Dermis blood vessel endothelial cell (primary cell): ENCODE measurements at regions not wholly inside any gene's neighbourhood (a gene's known extent, or its start where the extent isn't known, plus 50 kb on each side); places are given as distances from the start of the nearest gene placed in this dataset.

Experiments used
- DNase-seq: peaks from one replicate; pipeline ENCODE4 v3.0.0; 2010

DNA sequence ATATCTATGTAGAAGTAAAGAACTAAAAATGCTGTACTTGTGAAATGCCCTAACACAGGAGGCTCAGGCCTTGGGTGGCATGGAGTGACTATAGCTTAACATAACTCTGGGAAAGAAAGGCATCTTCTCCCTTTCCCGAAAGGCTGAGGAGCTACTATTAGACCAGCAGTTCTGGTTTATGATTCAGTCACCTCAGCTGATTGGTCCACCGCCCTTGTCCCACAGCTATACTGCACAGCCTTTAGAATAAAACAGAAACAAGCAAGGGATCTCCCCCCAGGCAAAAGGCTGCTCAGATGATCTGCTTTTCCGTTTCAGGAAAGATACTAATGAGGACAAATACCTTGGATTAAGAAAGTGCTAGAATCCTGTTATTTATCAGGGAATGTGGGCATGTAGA is 171.3 kb downstream of the SNCA start:
- no peak for DNase-seq

DNA sequence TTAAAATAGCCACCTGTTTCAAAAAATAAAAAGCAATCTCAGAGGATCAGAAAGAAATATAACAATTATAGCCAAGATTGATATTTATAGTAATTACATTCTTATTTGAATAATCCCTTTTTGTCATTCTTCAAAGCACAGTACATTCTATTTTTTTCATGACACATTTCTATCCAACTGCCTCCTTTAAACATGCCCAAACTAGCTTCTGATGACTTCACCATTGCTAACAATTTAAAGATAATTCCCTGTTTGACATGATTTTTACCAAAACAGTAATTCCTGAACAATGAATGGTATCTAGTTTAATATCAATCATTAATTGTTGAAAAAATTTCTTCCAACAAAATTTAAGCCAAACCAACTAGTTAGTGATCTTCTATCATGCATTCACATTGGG is 172.4 kb downstream of the SNCA start:
- DNase-seq, result no peak

DNA sequence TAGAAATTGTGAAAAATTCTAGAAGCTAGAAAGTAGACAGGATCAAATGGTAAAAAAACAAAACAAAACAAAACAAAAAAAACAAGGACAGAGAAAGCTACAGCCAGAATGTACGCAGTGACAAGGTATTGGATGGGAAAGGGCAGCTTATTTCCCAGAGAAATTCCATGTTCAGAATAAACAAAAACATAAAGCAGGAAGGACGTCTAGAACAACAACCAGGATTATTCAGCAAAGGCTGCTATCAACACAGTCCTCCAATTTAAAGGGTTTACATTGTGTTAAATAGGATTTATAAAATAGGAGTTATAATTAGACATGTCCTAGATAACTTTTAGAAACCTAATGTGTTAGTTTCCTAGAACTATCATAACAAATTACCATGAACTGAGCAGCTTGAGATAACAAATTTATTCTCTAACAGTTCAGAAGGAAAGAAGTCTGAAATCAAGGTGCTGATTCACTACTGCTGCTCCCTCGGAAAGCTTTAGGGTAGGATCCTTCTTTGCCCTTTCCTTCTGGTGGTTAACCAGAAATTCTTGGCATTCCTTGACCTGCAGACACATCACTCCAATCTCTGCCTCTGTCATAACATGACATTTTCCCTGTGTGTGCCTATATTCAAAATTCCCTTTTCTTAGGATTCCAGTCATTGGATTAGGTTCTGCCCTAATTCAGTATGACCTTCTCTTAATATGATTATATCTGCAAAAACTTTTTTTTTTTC is 175.6 kb downstream of the SNCA start:
- DNase-seq, result peak; percentile 47

DNA sequence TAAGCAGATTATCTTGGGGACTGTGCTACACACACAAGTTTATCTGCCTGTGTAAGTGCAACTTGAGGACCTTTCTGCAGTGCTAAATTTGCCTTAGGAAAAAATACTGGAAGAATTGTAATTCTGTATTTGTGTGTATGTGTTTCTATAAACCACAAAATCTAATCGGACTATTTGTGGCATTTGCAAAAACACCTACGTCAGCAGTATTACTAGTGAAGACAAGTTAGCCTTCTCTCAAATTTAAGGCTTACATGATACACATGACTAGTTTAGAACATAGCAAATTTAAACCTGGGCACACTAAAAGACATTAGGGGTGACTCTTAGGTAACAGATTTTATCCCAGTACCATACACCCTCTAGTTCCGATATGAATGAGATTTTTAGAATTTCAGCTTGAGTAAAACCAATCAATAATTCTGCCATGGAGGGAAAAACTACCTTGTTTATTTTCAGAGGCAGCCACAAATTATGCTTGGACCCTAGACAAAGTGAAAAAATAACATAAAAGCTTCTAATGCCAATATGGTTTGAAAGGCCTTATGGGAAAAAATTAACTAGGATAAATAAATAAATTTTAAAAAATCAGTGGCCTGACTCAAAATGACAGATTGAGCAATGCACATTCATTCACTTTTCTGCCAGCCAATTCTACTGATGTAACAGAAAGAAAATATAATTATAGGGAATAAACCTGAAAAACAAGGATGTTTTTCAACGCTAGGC is 176.4 kb downstream of the SNCA start:
- DNase-seq, result no peak

DNA sequence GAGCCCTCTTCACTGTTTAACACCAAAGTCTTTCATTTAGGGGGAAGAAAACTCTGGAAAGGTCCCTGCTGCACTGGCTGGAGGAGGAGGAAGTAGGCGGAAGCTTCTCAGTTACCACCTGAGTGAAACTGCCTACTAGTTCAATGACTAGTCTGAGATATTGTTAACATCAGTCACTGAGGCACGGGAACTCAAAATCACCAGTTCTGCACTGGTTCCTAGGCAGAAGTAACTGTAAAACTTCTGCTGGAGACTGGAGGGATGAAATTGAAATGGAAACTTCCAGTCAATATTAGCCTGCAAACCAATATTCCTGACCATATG is 178.3 kb downstream of the SNCA start:
- DNase-seq, result no peak

DNA sequence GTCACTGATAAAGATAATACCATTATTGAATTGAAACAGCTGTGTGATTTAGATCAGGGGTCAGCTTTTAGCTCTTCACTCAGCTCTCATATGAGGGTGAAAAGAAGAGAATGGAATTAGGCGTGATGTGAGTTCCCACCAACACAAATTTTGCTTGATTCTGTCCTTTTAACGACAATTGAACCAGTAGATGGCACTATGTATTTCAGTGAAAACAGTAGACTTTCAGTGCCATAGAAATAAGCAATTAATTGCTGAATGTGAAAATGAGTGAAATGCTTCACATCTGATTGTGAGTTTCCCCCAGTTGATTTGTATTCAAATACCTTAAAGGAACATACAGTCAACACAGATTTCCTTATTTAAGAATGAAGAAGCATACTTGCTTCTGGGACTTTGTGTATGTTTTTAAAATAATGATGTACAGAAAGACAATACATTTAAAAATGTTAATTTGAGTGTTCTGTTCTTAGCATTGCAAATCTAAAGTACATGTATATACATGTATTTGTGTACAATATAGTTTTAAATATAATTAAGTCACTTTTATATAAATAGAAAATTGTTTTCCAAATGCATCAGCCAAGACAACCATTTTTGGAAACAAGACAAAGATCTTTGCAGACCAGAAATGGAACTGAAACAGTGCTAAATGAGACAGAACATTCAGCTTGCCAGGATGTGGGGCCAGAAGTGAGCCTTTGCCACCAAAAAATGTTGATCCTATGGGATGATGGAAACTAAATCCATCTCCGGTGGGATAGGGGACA is 178.8 kb downstream of the SNCA start:
- peak; percentile 75 for DNase-seq

DNA sequence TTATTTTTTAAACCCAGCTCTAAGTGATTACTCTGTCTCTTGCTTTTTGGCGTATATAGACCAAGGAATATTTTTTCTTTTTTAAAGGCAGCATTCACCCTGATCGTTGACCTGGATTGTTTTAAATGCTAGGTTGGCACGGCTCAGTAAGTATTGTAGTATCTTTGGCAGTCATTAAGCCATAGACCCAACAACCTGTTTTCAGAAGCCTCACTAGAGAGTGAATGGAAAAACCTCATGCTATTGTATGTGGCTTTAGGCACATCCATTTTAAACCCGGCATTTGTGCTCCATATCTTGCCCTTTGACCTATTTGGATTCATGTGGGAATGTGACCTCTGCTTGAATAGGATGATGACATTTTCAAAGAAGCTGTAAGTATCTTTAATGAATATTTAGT is 183.9 kb downstream of the SNCA start:
- peak; percentile 32 for DNase-seq

DNA sequence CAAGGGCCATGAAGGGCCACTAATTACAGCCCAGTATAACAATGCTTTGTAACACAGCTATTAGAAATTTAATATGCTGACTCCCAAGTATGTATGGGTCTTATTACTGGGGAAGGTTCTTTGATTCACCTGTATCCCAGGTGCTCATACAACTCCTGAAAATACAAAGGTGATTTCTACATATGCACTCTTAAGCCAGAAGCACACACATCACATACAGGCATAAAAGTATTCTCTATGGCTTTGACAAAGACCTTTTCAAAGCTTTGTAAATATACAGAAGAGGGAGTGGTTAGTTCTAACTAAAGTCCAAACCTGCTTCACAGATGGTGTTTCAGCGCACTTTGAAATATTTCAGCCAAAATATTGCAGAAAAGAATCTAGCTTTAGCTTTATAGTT is 191.5 kb downstream of the SNCA start:
- DNase-seq, result no peak

DNA sequence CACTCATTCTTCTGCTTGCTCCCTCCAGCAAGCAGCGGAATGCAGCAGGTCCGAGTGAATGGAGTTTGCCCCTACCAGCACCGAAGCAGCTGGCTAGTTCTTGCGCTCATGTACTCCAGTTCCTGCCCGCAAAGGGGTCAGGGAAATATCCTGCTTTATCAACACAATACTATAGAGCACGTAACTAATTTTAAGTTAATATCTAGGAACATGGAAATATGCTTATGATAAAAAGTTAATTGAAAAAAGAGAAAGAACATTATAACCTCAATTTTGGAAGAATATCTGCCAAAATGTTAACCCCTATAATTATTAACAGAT is 195.6 kb downstream of the SNCA start:
- no peak for DNase-seq

DNA sequence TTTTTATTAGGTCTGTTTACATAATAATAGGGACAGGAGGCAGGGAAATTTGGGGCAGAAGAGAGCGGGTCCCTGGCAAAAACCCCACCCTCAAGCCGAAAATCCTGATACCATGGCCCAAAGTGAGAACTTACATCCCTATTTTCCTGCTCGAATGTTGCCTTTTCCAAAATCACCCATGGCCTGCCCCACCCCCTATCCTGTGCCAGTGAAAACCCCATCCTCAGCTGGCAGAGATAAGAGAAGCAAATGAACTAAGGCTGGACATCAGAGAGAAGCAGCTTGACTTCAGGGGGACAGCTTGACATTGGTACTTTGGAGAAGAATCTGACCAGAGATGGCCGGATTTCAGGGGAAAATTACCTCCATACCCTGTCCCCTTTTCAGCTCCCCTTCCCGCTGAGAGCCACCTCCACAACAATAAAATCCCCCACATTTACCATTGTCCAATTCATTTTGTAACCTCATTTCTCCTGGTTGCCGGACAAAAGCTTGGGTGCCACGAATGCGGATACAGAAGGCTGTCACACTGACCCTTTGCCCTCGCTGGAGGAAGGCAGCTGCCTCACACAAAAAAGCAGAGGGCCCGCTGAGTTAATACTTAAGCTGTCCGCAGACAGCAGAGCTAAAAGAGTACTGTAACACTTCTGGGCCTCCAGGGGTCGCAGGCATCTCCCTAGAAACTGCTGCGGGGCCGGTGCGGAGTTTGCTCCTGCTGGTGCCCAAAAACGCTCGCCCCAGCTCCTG is 196.2 kb downstream of the SNCA start:
- peak; percentile 47 for DNase-seq

DNA sequence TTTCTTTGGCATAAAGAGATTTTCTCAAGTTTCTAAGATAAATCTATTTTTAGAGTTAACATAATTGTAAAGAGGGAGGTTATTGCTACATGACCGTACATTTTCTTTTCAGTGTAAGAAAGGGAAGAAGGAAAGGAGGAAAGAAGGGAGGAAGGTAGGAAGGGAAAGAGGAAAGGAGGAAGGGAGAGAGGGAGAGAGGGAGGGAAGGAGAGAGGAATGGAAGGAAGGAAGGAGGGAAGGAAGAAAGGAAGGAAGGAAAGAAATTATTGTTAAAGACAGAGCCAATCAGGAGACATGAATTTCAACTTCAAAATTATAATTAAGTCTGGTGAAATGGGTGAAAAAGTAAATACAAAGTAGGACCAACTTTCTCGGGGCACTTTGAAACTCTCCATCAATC is 197.6 kb downstream of the SNCA start:
- no peak for DNase-seq

DNA sequence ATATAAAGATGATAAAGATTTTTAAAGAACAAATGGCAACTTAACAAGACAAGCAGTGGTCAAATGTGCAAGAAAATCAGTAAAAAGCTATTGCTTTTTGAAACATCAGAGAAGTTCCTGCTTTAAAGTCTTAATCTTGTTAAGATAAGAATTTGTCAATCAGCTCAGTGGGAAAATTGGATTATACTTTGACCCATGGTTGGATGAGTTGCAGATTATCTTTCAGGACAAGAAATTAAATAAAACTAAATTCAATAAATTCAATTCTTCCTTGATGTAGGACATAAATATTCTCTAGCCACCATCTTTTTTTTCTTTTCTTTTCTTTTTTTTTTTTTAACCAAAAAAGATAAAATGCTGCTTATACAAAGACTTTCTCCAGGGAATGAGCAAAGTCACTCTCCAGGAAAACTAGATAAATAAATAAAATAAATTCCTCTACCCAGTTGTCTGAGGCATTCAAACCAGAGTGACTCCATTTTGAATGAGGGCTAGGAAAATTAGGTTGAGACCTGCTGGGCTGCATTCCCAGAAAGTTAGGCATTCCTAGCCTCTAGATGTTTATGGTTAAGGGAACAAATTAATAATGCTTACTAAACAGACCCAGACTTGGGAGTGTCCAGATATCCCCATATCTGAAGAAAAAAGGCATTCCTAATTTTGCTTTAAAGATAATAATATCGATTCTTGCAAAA is 211.2 kb downstream of the SNCA start:
- DNase-seq, result no peak

DNA sequence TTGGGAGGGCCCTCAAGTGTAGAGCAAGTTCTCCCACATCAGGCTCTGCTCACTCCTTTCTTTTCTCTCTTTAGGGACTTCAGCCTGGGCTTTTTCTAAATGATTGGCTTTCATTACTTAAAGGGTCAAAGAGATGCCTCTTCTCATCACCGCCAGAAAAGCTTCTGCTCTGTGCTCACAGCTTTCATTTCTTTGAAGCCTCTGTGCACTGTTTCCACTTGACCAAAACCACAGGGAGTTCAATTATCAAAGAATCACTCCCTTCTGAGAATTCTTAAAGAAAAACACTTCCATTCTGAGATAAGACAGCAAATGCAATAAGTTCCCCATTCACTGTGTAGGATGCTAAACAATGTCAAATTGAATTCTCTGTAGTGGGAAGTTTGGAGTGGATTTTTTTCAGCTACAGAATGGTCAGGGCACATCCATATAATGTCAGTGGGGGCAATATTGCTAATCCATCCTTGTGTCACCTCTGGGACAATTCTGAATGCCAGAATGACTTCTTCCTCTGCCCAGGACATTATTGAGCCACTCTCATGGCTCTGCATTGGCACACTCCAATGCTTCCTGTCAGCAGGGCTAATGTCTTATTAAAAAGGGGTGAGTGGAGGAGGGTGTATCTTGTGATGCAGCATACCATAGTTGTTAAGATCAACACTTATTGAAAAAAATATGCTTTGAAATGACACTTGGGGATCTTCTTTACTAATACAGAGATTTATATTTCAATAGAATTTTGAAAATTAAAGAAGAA is 217.6 kb downstream of the SNCA start:
- no peak for DNase-seq

DNA sequence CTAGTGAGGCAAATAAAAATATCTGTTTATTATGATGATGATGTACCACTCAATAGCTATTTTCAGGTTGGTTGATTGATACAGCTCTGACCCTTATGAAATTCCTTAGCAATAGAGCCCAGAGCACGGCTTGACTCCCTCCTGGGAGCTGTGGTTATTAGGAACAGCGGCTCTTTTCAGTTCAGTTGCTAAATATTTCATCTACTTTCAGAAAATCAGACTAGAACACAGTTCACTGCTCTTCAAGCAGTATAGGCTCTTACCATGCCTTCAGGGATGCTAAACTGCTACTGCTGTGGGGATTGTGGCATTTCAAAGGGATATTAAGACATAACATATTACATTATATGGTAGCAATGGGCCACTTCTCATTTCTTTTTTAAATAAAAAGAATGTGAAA is 218.8 kb downstream of the SNCA start:
- DNase-seq, result no peak

DNA sequence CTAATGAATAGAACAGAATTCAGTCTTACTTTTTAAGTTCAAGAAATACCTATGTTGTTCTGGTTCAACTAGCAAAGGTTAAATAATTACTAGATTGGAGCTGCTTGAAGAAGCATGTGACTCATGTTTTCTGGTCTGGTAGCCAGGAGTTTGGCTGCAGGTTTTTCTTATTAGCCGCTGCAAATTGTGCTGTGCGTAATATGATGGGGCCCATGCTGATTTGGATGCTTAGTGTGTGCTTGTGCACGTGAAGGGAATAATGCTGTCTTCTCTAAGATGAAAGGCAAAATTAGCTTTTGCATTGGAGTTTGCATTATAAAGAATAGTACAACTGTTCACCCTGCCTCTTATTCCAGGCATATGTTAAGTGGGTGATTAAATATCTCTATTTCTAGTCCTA is 219.6 kb downstream of the SNCA start:
- no peak for DNase-seq

DNA sequence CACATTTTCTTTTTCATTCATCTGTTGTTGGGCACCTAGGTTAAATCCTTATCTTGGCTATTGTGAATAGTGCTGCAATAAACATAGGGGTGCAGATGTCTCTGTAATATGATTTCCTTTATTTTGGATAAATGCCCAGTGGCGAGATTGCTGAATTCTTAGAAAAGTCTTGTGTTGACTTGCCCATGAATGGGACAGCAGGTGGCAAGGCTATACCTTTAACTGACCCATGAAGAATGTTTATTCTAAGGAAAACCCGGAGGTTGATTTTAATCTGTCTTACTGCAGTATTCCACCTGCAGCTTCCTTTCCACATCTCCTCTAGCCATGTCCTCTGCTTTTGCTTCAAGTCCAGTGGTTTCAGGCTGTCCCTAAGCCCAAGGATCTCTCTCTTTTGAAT is 220.6 kb downstream of the SNCA start:
- no peak for DNase-seq

DNA sequence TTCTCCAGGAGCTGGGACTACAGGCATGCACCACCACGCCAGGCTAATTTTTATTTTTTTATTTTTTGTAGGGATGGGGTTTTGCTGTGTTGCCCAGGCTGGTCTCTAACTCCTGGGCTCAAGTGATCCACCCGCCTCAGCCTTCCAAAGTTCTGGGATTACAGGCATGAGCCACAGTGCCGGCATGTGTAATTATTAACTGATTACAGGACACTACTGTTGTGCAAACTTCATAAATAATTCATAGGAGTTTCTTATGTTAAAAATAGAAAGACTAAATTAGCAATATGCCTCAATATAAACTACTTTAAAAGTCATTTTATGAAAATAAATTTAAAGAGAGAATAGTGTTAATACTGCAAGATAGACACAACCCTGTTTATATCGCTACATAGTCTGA is 221.9 kb downstream of the SNCA start:
- no peak for DNase-seq

DNA sequence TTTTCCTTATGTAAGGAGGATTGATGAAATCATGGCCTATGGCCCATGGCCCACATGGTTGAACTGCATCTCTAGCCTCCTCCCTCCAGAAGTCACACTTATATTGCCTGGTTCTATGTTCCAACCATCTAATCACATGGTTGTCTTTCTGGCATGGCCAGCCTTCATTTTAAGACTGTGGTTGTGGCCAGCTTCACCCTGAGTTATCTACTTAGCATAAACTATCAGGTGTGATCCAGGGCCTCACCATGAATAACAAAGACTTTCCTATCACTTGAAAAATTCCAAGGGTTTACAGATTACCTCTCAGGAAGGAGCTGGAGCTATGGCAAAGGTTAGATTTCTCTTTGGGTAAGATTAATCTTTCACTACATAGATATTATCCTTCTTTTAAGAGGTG is 222.8 kb downstream of the SNCA start:
- DNase-seq, result no peak

DNA sequence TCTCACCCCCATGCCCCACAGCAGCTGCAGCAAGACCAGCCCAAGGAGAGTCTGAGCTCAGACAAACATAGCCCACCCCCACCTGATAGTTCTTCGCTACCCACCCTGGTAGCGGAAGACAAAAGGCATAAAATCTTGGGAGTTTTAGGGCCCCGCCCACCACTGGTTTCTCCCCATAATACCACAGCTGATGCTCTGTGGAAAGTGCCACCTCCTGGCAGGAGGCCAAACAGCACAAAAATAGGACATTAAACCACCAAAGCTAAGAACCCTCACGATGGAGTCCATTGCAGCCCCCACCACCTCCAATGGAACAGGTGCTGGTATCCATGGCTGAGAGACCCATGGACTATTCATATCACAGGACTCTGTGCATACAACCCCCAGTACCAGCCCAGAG is 226.7 kb downstream of the SNCA start:
- DNase-seq, result no peak

DNA sequence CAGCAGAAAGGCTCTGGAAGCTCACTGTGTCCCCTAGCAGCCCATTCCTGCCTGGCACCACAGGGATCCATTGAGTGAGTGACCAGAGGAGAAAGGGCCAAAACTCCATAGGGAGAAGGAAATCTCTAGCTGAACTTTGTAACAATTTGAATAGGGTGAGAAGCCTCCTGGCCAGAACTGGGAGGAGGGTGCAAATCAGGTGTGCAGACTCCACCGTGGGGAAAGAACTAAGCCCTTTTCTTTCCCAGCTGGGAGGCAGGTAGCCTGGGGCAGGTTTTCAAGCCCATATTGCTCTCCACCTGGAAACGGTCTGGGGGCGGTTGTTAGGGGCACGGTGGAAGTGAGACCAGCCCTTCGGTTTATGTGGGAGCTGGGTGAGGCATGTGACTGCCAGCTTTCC is 227.2 kb downstream of the SNCA start:
- DNase-seq, result no peak

DNA sequence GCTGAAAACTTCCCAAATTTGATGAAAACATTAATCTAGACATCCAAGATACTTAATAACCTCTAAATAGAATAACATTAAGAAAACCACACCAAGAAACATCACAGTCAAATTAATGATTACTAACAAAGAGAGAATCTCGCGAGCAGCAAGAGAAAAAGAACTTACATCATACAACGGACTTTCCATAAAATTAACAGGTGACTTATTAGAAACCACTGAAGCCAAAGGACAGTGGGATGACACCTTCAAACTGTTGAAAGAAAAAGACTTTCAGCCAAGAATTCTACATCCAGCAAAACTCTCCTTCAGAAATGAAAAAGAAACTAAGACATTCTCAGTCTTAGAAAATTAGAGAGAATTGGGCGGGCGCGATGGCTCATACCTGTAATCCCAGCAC is 232.0 kb downstream of the SNCA start:
- DNase-seq, result no peak

DNA sequence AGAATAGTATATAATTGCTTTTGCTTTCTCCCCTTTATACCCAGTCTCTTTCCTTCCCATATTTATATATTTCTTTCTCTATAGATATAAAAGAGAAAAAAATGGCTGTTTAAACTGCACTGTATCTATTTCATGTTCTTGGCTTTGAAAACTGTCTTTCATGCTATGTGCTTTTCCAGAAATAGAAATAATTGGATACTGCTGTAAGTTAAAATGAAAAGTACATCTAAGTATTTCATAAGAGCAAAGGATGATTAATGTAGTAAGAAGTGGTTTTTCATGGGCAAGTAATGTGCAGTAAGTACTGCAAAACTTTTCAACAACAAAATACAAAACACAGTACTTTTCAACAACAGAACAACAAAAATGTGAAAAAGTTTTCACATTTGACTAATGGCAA is 237.9 kb downstream of the SNCA start:
- DNase-seq, result no peak
